ENCODE measurements at regions not wholly inside any gene's neighbourhood (a gene's known extent, or its start where the extent isn't known, plus 50 kb on each side); places are given as distances from the start of the nearest gene placed in this dataset.

GRCh38 chr5:12566441-12566840 lies 662.2 kb upstream of the CTNND2 start:
- no peak for TF ChIP-seq CTCF (conservative IDR thresholded peaks at IDR 0.05 in 1 of 2, IDR thresholded peaks at IDR 0.05 in 1 of 2; ENCODE audit: low read depth in 1 of 2, low read length in 2 of 2)
- TF ChIP-seq EZH2 (IDR thresholded peaks at IDR 0.05; ENCODE audit: low read length, missing control alignments) = no peak

Data from fibroblast of lung (primary cell).